HG02870 (cell line): ENCODE measurements at regions not wholly inside any gene's neighbourhood (a gene's known extent, or its start where the extent isn't known, plus 50 kb on each side); places are given as distances from the start of the nearest gene placed in this dataset.
A peak's percentile ranks its signal among the peaks of the same experiment; 100 is the strongest.

Source experiments
- ATAC-seq: cut with Tn5 transposase; IDR thresholded peaks from one replicate; pipeline ENCODE4 v1.9.1; 2021; ENCODE audit warnings: mild to moderate bottlenecking, moderate library complexity; ENCODE audit not compliant: unreplicated experiment

- ATAC-seq: peak; percentile 47
Measured at GRCh38 chr17:33962857-33963655, 292.0 kb upstream of the CCL2 start.

- ATAC-seq: peak; percentile 70
Measured at GRCh38 chr17:33964344-33964979, 290.6 kb upstream of the CCL2 start.

GRCh38 chr17:33966410-33967059 lies 288.6 kb upstream of the CCL2 start:
- no peak for ATAC-seq

GRCh38 chr17:33967608-33968349 lies 287.3 kb upstream of the CCL2 start:
- ATAC-seq: no peak

- peak; percentile 49 for ATAC-seq
Measured at GRCh38 chr17:33968350-33969044, 286.6 kb upstream of the CCL2 start.

- ATAC-seq: no peak
Measured at GRCh38 chr17:33970279-33970678, 284.8 kb upstream of the CCL2 start.

- ATAC-seq: no peak
Measured at GRCh38 chr17:33972763-33973162, 282.3 kb upstream of the CCL2 start.

- ATAC-seq: no peak
Measured at GRCh38 chr17:33973491-33973890, 281.6 kb upstream of the CCL2 start.

- ATAC-seq: no peak
Measured at GRCh38 chr17:33974276-33974675, 280.8 kb upstream of the CCL2 start.

- ATAC-seq: no peak
Measured at GRCh38 chr17:33976831-33977230, 278.3 kb upstream of the CCL2 start.

- no peak for ATAC-seq
Measured at GRCh38 chr17:33977729-33978514, 277.2 kb upstream of the CCL2 start.

- ATAC-seq: no peak
Measured at GRCh38 chr17:33978889-33979288, 276.2 kb upstream of the CCL2 start.

GRCh38 chr17:33980193-33980592 lies 274.9 kb upstream of the CCL2 start:
- no peak for ATAC-seq

- no peak for ATAC-seq
Measured at GRCh38 chr17:33981711-33982601, 273.1 kb upstream of the CCL2 start.

GRCh38 chr17:33982909-33983308 lies 272.2 kb upstream of the CCL2 start:
- ATAC-seq: no peak

GRCh38 chr17:33983824-33984574 lies 271.1 kb upstream of the CCL2 start:
- ATAC-seq: no peak

GRCh38 chr17:33986088-33986487 lies 269.0 kb upstream of the CCL2 start:
- ATAC-seq: no peak

- no peak for ATAC-seq
Measured at GRCh38 chr17:33986566-33986965, 268.5 kb upstream of the CCL2 start.
